HG03066 (cell line): ENCODE measurements at regions not wholly inside any gene's neighbourhood (a gene's known extent, or its start where the extent isn't known, plus 50 kb on each side); places are given as distances from the start of the nearest gene placed in this dataset.

Experiments
- ATAC-seq: cut with Tn5 transposase; IDR thresholded peaks from one replicate; pipeline ENCODE4 v1.9.1; 2021; ENCODE audit warnings: low read depth; ENCODE audit not compliant: unreplicated experiment

DNA sequence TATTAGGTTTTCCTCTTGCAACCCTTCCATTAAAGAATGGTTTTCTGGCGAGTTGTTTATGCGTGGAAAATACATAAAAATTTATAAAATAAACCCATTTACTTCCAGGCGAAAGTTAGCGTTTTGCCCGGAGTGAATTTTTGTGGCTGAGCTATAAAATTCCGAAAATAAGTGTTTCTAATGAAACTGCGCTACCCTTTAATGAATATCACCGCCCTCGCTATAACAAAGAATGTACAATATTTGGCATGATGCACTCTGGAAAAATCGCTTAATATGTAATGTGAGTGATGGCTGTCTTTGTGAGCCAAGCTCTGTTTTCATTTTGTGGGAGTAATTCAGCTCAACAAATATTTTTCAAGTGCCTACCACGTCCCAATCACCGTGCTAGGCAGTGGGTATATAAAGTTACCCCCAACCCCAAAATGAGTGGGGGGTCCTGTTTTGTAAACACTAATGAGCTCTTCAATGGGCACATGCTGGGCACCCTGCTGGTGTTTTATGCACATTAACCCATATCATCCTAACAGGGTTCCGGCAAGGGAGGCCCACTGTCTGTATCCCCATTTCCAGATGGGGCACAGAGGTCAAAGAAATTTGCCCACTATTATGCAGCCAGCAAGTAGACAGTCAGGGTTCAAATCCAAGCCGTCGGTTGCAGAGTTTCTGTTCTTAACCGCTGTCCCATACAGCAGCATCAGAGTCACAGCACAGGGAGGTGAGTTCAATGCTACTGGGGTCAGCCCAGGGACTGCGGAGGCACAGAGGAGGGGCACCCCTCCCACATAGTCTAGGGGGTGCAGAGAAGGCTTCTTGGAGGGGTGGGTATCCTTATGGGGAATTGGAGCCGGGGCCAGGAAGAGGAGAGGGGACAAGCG is 65.7 kb upstream of the STX18 start:
- no peak for ATAC-seq

DNA sequence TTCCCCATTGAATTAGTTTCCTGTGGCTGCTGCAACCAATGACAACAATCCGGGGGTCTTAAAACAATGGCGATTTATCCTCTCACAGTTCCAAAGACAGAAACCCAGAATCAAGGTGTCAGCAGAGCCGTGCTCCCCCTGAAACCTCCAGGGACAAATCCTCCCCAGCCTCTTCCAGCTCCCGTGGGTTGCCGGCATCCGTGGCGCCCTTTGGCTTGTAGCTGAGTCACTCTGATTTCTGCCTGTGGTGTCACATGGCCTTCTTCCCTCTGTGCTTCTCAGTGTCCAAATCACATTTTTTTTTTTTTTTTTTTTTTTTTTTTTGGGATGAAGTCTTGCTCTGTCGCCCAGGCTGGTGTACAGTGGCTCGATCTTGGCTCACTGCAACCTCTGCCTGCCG is 64.5 kb upstream of the STX18 start:
- ATAC-seq: no peak

DNA sequence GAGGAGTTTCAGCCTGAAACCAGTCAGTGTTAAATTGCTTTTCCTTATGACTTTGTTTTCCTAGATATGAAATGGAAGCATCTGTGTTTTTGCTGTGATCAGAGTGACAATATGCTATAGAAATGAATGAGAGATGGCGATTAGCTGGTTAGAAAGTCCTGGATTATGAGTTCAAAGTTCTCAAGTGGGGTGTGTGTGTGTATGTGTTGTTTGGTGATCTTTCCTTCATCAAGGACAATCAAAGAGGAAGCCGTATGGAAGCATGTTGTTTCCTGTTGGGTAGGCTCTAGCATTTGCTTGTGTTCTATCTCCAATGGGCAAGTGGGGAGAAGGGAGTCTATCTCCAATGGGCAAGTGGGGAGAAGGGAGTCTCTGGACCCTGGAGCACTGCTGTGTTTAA is 64.0 kb upstream of the STX18 start:
- no peak for ATAC-seq

GRCh38 chr4:4603592-4603991 is 61.7 kb upstream of the STX18 start:
- ATAC-seq: no peak

DNA sequence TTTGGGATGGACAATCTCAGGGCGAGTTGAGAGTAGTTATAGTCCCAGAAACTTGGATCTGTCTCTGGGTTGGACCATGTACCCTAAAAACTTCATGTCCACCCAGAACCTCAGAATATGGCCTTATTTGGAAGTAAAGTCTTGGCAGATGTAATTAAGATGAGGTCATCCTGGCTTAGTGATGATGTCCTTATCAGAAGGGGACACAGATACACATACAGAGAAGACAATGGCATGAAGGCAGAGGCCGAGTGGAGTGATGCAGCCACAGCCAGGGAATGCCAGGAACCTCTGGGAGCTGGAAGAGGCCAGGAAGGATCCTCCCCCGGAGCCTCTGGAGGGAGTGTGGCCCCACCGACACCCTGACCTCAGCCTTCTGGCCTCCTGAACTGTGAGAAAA is 61.2 kb upstream of the STX18 start:
- no peak for ATAC-seq

- ATAC-seq: no peak
Measured at GRCh38 chr4:4602468-4602867, 60.6 kb upstream of the STX18 start.

DNA sequence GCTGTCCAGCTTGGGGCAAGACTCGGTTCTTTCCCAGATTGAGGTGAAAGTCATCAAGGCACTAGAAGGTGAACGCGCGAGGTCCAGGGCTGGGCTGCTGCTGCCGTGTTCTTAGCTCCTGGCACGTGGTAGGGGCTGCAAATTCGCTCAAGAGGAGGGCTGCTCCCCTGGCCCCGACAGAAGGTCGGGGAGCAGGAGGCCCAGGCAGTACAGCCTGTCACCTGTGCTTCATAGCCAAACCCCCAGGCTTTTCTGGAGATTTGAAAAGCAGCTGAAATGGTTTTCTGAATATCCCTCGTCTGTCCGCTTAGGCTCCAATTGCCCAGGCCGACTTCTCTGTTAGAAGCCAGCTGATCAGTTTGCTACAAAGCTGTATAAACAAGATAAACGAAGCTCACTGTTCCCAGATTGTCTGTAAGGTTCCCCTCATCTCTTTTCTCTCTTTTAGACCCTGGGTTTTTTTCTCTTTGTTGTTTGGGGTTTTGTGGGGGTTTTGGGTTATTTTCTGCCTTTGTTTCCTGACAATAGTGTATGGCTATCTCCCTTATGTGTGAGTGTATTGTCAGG is 60.0 kb upstream of the STX18 start:
- ATAC-seq: no peak

DNA sequence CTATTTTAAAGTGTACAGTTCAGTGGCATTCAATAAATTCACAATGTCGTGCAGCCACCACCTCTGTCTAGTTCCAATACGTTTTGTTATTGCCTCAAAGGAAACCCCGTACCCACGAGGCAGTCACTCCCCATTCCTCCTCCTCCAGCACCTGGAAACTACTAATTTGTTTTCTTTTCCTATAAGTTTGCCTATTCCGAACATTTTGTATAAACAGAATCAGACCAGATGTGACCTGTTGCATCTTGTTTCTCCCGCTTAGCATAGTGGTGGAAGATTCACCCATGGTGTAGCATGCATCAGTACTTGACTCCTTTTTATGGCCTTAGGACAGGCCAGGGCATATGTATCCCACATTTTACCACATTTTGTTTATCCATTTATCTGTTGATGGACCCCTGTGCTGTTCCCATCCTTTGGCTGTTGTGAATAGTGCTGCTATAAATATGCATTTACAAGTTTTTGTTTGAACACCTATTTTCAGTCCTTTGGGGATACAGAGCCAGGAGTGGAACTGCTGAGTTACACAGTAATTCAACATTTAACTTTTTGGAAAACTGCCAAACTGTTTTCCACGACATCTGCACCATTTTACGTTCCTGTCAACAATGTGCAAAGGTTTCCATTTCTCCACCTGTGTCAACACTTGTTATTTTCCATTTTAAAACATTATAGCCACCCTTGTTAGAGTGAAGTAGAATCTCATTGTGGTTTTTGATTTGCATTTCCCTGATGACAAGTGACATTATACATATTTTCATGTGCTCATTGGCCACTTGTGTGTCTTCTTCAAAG is 57.8 kb upstream of the STX18 start:
- no peak for ATAC-seq

DNA sequence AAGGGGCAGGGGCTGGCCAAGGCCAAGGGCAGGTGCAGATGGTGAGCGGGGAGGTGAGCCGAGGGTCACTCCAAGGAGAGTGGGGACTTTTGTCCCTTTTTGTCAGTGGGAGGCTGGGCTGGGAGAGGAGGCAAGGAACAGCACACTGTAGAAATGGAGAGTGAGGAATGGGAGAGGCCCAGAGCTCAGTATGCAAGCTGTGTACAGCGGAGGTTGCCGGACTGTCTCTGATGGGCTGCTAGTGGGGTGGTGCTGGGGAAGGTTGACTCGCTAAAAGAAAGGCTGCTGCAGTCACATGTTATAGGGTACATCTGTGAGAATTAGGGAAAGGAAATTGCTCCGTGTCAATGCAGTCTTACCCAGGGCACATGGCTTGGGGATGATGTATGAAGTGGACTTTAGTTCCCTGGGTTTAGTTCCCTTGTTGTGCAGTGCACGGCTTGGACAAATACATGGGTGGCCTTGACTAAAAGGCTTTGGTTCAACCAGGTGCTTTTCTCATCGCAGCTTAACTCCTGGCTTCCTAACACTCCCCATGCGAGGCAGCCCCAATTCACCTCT is 57.1 kb upstream of the STX18 start:
- ATAC-seq: no peak

GRCh38 chr4:4596720-4597119 is 54.9 kb upstream of the STX18 start:
- no peak for ATAC-seq

DNA sequence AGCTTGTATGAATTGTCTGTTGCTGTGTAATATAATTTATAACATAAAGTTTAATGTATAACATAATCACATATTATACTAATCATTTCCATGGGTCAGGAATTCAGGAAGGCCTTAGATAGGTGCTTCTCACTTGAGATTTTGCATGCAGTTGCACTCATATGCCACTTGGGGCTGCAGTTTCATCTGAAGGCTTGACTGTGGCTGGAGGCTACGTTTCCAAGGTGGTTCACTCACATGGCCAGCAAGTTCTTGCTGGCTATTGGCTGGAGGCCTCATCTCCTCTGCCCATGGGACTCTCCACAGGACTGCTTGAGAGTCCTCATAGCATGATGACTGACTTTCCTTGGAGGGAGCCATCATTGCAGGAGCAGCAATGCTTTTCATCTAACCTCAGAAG is 53.4 kb upstream of the STX18 start:
- ATAC-seq: no peak

DNA sequence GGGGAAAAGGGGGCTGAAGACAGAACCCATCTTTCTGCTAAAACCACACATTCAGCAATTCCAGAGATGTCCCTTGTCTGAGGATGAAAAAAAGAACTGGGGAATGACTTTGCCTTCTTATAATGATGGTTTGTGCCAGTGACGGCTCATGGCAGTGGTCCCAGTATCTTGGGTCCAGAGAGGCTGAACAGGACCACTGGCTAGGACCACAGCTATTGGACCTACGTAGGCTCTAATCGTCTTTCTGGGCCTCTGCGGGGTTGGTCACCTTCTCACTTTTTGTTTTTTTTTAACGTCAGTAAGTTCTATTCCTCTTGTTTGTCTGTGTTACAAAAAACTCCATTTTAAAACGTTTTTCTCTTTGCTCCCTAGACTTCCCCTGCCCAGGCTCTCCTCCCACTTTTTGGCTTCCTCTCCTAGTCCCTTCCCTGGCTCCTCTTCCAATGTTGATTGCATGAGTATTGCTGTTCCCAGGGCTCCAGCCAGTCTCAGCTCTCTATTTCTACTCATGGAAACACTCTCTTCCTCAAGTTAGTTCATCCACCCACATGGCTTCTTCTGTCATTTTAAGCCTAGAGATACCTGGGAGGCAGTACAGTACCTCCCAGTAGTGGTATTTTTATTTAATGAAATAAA is 52.6 kb upstream of the STX18 start:
- ATAC-seq: no peak

DNA sequence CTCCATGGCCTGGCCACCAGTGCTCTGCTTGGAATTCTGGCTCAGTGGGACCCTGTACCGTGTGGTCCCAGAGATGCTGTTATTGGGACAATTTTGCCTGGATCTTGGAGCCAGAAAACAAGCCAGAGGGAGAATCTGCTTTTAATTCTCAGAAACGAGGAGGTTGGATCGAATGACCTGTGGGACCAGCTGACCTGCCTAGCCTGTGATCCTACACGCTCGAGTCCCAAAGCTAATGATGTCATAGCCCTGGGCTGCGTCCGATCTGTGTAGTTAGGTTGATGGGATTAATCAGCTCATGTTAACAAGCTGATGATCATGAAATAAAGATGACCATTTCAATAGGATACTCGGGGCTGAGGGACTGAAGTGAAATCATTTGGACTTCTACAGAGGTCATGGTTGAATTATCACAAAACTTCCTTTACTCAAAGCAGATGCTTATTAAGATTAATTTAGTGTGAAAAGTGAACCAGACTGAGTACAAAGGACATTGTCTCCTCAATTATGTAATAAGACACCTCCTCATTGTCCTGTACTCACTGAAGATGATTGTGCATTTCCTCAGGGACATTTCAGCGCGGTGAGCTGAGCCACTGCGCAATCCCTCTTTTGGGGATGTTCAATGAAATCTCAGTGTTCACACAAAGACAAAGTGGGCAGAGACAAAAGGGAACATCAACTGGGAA is 51.9 kb upstream of the STX18 start:
- ATAC-seq: no peak

DNA sequence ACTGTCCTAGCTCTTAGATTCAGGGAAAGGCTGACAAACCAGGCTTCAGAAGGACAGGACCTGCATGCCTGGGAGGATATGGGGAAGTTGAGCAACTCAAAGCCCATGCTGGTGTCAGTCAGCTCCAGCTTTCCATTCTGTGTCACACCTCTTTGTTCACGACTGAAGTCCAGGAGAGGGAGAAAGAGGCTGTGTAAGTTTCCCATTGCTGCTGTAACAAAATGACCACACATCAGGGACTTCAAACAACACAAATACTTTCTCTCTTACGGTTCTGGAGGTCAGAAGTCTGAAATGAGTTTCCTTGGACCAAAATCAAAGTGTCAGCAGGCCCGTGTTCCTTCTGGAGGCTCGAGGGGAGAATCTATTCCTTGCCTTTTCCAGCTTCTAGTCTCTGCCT is 50.6 kb upstream of the STX18 start:
- ATAC-seq: no peak
